WI38 (cell line): ENCODE measurements at regions not wholly inside any gene's neighbourhood (a gene's known extent, or its start where the extent isn't known, plus 50 kb on each side); places are given as distances from the start of the nearest gene placed in this dataset.

Experiments
- H3K4me3 ChIP-seq: 2 replicates; pipeline ENCODE4 v1.5.1; 2011; ENCODE audit warnings: low read depth, mild to moderate bottlenecking, control low read depth, low read length
- TF ChIP-seq, protein P1 (sequence below): IDR thresholded peaks from 2 replicates; pipeline ENCODE4 v1.5.1; 2012; ENCODE audit warnings: low read depth, mild to moderate bottlenecking, control low read depth, low read length

DNA sequence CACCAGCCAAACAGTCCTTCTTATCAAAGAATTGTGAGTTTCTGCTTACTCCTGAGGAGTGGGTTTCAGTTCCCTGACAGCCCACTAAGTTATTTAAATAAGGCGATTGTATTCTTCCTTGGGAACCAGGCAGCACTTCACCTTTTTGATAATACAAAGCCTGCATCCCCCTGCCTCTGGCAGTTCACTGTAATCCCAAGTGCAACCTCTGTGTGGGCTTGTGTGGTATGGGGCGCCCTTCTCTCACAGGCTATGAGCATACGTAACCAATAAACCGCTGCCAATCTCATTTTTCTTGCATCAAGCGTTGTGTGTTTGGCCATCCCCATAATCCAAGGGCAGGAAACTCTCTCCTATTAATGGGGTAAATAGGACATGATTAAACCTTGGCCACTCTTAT lies 1025.6 kb downstream of the NSUN3 start:
- no peak overlapping the region for H3K4me3 ChIP-seq
- TF ChIP-seq, protein P1, sequence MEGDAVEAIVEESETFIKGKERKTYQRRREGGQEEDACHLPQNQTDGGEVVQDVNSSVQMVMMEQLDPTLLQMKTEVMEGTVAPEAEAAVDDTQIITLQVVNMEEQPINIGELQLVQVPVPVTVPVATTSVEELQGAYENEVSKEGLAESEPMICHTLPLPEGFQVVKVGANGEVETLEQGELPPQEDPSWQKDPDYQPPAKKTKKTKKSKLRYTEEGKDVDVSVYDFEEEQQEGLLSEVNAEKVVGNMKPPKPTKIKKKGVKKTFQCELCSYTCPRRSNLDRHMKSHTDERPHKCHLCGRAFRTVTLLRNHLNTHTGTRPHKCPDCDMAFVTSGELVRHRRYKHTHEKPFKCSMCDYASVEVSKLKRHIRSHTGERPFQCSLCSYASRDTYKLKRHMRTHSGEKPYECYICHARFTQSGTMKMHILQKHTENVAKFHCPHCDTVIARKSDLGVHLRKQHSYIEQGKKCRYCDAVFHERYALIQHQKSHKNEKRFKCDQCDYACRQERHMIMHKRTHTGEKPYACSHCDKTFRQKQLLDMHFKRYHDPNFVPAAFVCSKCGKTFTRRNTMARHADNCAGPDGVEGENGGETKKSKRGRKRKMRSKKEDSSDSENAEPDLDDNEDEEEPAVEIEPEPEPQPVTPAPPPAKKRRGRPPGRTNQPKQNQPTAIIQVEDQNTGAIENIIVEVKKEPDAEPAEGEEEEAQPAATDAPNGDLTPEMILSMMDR: no peak

DNA sequence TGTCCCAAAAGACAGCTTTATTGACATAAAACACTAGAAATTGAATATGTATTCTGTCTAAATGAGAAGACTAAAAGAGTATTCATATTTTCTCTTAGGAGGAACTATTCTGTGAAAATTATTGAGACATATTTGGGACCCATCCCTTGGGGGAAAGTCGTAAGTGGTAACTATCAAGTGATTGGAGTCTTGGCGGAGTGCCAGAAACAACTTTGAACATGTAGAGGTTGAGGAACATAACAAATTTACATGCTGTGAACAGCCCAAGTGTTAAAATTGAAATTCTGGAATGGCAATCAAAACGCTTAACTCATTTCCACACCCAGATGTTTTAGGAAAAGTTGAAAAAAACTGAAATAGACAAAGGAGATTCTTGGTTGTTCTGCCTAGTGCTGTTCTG lies 1034.6 kb downstream of the NSUN3 start:
- H3K4me3 ChIP-seq: no peak overlapping the region
- TF ChIP-seq, protein P1: no peak

DNA sequence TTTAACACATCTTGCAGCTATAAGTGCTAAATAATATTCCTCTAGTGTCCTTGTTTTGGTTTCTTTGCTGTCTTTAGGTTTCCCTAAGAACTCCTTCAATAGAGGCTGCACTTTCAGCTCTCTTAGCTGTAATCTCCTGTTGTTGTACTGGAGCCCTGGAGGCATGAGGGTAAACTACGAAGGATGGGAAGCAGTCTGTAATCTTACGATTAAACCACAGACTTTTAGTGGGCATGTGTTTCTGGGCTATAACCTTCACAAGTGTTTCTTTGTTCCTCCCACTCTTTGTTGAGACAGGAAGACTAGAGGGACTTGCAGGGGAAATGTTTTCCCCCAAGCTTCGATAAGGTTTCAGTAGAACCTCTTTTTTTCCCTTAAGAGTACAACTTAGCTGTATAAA lies 1058.1 kb downstream of the NSUN3 start:
- no peak overlapping the region for H3K4me3 ChIP-seq

DNA sequence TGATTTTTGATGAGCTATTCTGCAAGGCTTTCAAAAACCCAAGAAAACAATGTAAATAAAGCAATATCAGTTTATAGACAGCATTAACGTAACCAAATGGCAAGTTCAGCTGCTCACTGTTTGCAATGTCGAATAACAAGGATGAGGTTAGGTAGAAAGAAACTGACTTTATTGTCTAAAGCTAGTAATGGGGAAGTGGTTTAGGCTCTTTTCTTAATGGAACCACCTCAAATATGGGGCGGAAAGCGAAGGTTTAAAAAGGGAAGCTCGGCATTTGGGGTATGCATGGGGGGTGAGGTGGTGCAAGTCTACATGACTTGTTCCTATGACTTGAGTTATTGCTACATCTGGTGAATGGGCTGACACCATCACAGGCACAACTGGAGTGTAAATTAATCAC lies 1060.2 kb downstream of the NSUN3 start:
- TF ChIP-seq, protein P1: no peak
- no peak overlapping the region for H3K4me3 ChIP-seq

More for the DNA sequence above, 1058.1 kb downstream of the NSUN3 start:
- TF ChIP-seq, protein P1: no peak

DNA sequence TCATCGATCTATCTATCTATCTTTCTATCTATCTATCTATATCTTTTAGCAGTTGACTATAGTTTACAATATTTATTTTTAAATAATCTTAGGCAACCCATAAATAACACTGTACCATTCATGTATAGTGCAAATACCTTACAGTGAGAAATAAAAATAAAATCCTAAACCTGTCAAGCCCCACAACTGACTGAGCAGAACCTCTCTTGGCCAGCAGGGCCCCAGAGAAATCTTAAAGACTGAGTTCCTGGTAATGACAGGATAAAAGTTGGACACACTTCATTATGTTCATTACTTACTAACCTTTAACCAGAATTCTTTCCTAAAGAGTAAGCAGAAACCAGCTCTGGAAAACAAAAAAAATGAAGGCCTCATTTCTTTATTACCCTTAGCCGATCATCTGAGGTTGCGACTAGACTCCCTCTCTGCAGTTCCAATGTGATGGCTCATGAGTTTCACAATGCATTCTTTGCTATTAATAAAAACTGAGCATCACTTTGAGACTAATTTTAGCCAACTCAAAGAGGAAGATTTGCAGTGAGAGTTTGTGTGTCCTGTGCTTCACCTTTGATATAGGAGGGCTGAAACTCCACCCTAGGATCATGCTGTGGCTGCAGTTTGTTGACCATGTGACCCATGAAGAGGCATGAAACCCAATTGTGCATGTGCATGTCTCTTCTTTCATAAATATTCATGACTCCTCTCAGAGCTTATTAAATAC lies 1072.0 kb downstream of the NSUN3 start:
- TF ChIP-seq, protein P1: no peak
- no peak overlapping the region for H3K4me3 ChIP-seq

DNA sequence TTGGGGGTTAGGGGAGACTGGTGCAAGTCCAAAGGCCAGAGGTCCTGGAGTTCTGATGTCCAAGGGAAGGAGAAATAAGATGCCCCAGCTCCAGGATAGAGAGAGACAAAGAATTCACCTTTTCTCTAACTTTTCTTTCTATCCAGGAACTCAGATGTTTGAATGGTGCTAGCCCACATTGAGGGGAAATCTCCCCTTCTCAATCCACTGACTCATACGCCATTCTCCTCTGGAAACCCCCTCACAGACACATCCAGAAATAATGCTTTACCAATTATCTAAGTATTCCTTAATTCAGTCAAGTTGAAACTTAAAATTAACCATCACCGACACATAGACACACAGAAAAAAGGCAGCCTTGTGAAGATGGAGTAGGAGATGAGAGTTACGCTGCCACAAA lies 1085.2 kb downstream of the NSUN3 start:
- TF ChIP-seq, protein P1: no peak
- H3K4me3 ChIP-seq: no peak overlapping the region

DNA sequence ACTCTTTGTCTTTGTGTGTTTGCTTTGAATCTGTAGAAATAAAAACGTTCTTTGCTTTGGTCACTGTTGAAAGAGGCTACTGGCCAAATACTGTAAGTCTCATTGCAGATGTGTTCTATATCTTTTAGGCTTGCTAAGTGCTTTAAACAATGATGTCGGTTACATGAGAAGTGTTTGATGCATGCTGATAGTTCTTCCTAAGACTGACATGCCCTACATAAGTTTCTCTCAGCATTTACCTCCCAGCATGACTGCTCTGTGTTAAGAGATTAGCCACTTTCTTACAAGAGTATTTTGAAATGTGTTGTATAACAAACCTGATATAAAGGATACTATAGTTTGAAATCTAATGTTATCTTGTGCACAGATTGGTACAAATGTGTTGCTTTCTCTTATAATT lies 1088.7 kb downstream of the NSUN3 start:
- TF ChIP-seq, protein P1: no peak
- H3K4me3 ChIP-seq: no peak overlapping the region
